ENCODE measurements at regions not wholly inside any gene's neighbourhood (a gene's known extent, or its start where the extent isn't known, plus 50 kb on each side); places are given as distances from the start of the nearest gene placed in this dataset.

DNA sequence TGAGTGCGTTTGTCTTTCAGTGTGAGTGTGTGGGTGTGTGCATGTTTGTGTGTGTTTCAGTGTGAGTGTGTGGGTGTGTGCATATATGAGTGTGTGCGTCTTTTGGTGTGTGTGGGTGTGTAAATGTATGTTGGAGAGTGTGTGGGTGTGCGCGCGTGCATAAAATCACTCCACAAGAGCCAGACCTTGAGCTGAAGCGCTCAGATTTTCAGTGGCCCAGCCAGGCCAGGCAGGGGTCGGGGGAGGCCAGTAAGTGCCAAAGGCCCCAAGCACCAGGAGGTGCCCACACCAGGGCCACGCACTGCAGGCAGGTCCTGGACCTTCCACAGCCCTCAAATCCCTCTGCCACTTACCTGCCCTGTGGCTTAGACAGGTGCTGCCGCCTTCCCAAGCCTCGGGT is 184.0 kb downstream of the SOX9 start:
- Histone ChIP-seq H3K27ac (no peak overlapping the region), H3K9me3 (no peaks in the 10 kb centered on the region), H3K27me3 (peaks cover 0 to 17% of the 10 kb centered on the region in 2 donors), H3K36me3 (no peaks in the 10 kb centered on the region), H3K4me1 (no peaks in the 10 kb centered on the region), H3K4me3 (no peak overlapping the region)
- TF ChIP-seq, protein P1, sequence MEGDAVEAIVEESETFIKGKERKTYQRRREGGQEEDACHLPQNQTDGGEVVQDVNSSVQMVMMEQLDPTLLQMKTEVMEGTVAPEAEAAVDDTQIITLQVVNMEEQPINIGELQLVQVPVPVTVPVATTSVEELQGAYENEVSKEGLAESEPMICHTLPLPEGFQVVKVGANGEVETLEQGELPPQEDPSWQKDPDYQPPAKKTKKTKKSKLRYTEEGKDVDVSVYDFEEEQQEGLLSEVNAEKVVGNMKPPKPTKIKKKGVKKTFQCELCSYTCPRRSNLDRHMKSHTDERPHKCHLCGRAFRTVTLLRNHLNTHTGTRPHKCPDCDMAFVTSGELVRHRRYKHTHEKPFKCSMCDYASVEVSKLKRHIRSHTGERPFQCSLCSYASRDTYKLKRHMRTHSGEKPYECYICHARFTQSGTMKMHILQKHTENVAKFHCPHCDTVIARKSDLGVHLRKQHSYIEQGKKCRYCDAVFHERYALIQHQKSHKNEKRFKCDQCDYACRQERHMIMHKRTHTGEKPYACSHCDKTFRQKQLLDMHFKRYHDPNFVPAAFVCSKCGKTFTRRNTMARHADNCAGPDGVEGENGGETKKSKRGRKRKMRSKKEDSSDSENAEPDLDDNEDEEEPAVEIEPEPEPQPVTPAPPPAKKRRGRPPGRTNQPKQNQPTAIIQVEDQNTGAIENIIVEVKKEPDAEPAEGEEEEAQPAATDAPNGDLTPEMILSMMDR (IDR thresholded peaks at IDR 0.05): no peak
- intact Hi-C loops (cut with DNase I; ENCODE audit: low total_unique reads): no loop called here
- DNase-seq: no peak

DNA sequence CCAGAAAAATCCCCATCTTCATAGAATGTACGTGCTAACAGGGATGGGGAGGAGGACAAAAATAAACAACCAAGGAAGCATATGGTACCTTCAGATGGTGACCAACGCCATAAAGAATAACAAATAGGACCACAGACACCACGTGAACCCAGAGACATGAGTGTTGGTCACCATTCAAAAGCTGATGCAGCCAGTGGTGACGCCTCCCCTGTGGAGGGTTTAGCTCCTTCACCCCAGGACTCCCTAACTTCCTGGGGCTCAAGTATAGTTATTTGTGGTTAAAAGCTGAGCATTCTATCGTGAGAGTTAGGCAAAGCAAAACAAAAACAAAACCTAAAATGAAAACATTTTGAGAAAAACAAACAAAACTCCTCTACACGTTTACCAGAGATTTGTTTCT is 184.7 kb downstream of the SOX9 start:
- intact Hi-C loops (cut with DNase I; ENCODE audit: low total_unique reads): no loop called here
- DNase-seq: no peak
- Histone ChIP-seq H3K36me3 (no peaks in the 10 kb centered on the region), H3K27ac (no peak overlapping the region), H3K27me3 (peaks cover 0 to 23% of the 10 kb centered on the region in 2 donors), H3K9me3 (no peaks in the 10 kb centered on the region), H3K4me3 (no peak overlapping the region), H3K4me1 (no peaks in the 10 kb centered on the region)
- TF ChIP-seq, protein P1 (IDR thresholded peaks at IDR 0.05): no peak

DNA sequence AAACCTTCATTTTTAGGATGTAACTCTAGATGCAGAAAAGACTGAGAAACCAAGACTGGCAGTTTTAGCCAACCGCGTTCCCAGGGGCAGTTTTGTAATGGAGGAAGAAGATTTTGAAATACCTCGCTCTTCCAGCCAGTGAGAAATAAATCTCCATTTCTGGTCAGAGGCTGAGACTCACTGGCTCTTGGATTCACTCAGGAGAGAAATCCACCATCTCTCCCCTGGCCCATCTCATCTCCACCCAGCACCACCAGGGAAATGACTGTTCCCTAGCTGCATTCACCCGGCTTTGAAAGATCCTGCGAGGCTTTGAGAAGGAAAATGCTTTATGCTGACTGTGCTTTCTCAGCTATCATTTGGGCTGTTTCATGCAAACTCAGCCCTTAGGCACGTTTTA is 185.2 kb downstream of the SOX9 start:
- no peak overlapping the region for H3K27ac ChIP-seq
- H3K4me1 ChIP-seq: no peaks in the 10 kb centered on the region
- H3K4me3 ChIP-seq: no peak overlapping the region
- no peaks in the 10 kb centered on the region for H3K36me3 ChIP-seq
- intact Hi-C loops (cut with DNase I; ENCODE audit: low total_unique reads): no loop called here
- peak in 1 of 2 donors; percentile 57 for DNase-seq
- peaks cover 0 to 23% of the 10 kb centered on the region in 2 donors for H3K27me3 ChIP-seq
- TF ChIP-seq, protein P1 (IDR thresholded peaks at IDR 0.05): no peak
- no peaks in the 10 kb centered on the region for H3K9me3 ChIP-seq

DNA sequence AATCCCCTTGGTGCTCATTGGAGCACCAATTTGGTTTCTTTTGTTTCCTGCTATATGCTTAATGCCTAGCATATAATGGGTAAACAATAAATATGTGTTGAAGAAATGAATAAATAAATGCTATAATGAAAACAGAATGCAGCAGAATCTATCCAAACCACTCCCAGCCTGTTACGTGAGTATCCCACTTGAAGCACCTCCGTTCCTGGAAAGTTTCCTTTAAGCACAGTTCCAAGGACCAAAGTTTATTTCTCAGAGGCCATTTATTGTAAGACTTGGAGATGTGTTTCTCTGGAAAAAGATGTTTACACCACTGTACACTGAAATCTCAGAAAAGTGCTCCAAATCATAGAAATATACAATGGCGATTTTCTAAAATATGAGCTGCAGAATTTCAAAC is 187.0 kb downstream of the SOX9 start:
- Histone ChIP-seq H3K27ac (no peak overlapping the region), H3K9me3 (no peaks in the 10 kb centered on the region), H3K36me3 (no peaks in the 10 kb centered on the region), H3K4me3 (no peak overlapping the region), H3K4me1 (no peaks in the 10 kb centered on the region), H3K27me3 (peaks cover 0 to 26% of the 10 kb centered on the region in 2 donors)
- intact Hi-C loops (cut with DNase I; ENCODE audit: low total_unique reads): no loop called here
- TF ChIP-seq, protein P1 (IDR thresholded peaks at IDR 0.05): no peak
- DNase-seq: no peak

DNA sequence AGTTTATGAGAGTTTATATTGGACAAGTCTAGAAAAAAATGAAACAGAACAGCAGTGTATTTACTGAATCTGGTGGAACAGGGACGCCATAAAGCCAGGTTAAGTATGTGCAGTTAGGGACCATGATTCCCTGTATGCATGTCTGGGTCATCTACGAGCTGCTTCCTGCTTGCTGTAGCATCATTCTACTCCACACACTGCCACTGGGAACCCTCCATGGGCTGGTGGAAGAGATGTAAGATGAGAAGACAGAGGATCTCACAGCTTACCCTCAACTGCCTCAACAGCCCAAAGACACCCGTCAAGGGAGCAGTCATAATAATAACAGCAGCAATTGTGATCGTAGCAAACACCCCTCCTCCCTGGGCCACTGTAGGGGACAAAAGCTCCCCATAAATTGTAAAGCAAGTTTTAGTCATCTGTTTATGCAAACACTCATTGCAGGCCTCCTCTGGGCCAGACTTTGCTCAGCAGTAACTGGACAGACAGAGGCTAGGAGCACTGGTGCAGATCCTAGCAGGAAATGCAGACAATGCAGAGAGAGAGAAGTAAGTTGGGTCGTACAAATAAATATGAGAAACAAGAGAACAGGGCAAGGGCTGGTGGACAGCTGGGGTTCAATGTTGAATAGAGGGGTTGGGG is 188.0 kb downstream of the SOX9 start:
- H3K4me3 ChIP-seq: no peak overlapping the region
- H3K27ac ChIP-seq: no peak overlapping the region
- no peaks in the 10 kb centered on the region for H3K4me1 ChIP-seq
- intact Hi-C loops (cut with DNase I; ENCODE audit: low total_unique reads): no loop called here
- H3K36me3 ChIP-seq: no peaks in the 10 kb centered on the region
- peaks cover 0 to 26% of the 10 kb centered on the region in 2 donors for H3K27me3 ChIP-seq
- DNase-seq: no peak
- TF ChIP-seq, protein P1 (IDR thresholded peaks at IDR 0.05): no peak
- no peaks in the 10 kb centered on the region for H3K9me3 ChIP-seq

DNA sequence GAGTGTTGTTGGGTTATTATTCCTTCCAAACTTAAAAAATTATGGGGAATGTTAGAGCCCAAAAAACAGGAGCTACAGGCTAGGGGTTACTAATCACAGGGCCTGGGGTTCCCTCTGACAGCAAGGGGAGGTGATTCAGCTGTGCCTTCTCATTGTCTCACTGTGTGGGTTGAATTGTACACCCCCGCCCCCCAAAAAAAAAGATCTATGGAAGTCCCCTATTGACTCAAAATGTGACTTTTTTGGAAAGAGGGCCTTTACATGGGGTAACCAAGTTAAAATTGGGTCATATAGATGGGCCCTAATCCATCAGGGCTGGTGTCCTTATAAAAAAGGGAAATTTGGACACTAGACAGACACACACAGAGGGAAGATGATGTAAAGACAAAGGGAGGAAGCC is 190.2 kb downstream of the SOX9 start:
- intact Hi-C loops (cut with DNase I; ENCODE audit: low total_unique reads): no loop called here
- TF ChIP-seq, protein P1 (IDR thresholded peaks at IDR 0.05): no peak

More for the DNA sequence above, 190.2 kb downstream of the SOX9 start:
- peaks cover 0 to 26% of the 10 kb centered on the region in 2 donors for H3K27me3 ChIP-seq
- H3K4me1 ChIP-seq: no peaks in the 10 kb centered on the region
- H3K36me3 ChIP-seq: no peaks in the 10 kb centered on the region
- H3K9me3 ChIP-seq: no peaks in the 10 kb centered on the region
- no peak overlapping the region for H3K27ac ChIP-seq
- no peak overlapping the region for H3K4me3 ChIP-seq
- no peak for DNase-seq
